HG03108 (cell line): ENCODE measurements at regions not wholly inside any gene's neighbourhood (a gene's known extent, or its start where the extent isn't known, plus 50 kb on each side); places are given as distances from the start of the nearest gene placed in this dataset.
"Not testable (repeated sequence)": the region's sequence is repeated elsewhere in the genome, so short reads cannot be mapped to it uniquely, and the experiment has no call there.

Experiments
- ATAC-seq: cut with Tn5 transposase; IDR thresholded peaks from one replicate; pipeline ENCODE4 v1.9.1; 2021; ENCODE audit warnings: moderate library complexity; ENCODE audit not compliant: unreplicated experiment

DNA sequence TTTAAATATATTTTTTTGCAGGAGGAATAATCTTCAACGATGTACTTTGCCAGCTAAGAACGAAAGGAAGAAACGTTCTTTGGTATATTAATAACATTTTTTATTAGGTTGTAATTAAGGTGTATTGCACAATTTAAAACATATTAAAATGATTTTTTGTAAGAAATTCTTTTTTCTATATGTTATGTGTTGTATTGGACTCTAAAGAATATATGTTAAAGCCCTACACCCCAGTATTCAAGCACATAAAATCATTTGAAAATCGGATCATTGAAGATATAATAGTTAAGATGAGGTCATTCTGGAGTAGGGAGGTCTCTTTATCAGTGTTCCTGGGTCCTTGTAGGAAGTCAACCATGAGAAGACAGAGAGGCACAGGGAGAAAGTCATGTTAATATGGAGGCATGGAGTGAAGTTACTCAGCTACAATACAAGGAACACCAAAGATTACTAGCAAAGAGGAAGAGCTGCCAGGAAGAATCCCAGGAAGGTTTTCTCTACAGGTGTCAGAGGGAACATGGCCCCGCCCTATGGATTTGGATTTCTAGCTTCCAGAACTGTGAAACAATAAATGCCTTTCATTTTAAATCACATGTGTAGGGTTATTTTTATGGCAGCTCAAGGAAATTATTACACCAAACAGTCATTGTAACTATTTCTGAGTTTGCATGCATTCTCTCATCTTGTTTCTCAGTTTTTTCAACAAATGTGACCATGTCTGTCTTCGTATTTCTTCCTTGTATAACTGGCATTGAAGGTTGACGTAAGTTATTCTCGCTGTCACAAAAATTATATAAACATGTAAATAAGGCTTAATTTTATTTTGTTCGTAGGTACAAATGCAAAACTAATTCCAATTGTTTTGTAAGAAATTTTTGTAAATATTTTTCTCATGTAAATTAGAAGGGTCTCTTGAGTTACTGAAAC, 75.4 kb upstream of the VPREB1 start:
- ATAC-seq = no peak

DNA sequence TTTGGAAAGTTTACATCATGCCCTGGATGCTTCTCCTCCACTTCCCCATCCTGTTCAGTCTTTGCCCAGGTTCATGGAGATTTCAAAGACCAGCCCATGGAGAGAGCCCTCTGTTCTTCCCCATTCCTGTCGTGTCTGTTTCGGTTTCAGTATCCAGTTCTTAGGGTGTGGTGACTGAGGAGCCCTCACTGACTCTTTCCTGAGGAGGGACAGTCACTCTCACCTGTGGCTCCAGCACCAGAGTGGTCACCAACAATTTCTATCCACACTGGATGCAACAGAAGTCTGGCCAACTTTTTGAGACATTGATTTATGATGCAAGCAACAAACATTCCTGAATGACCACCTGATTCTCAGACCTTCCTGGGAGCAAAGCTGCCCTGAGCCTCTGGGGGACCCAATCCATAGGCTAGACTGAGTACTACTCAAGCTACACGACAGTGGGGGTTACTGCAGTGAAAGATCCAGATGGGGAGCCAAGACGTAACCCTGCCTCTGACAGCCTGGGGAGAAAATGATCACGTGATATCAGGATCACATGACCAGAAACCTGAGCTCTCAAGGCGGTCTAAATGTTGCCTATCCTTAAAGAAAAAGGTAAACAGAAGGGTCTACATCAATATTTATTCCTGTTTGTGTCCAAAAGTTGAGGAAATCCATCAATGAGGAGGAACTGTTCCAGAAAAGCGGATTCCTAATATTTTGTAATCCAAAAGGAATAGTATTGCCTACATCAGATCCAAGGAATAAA, 76.2 kb upstream of the VPREB1 start:
- ATAC-seq = peak; percentile 20

DNA sequence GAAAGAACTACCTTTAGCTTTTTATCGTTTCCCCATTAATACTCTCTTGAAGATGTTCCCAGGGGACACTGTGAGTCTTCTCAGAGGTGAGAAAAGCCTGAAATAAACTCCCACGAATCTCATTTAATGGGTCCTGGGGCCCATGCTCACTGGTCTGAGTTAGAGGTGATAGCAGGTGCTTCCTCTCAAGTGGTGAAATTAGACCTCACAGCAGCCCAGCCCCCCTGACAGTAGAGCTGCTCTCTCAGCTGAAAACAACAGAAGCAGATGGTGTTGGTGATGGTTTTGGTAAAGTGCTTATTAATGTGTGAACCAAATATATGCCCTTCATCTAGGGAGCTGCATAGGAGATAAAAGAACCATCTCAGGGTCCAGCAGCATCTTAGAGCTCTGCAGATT, 76.8 kb upstream of the VPREB1 start:
- peak; percentile 77 for ATAC-seq

- no peak for ATAC-seq
These were observed 77.5 kb upstream of the VPREB1 start for GRCh38 chr22:22166941-22167713.

DNA sequence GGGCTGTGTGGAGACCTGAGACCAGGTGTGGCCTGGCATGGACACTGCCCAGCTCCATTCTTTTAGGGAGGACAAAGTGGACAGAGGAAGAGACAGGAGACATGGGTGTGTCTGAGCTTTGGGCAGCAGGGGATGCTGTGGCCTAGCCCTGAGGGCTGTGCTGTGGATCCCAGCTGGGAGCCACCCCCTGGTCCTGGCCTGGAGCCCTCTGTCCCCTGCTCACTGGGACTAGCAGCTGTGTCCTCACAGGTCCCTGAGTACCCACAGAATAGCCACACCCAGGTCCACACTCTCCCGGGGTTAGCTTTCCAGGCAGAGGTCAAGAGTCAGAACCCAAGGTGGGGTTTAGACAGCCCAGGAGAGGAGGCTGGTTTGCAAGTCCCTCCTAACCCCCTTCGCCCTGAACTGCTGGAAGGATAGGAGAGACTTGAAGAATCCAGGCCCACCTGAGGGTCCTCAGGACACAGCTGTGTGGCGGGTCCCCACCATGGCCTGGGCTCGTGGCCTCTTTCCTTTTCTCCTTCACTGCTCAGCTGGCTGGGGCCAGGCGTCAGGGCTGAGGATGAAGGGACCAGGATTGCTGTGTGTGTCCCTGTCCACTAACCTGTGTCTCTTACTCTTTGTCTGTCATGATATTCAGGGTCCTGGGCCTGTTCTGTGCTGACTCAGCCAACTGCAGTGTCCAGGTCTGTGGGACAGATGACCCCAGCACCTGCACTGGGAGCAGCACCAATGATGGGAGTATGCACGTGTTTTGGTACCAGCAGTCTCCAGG, 78.5 kb upstream of the VPREB1 start:
- ATAC-seq = no peak

GRCh38 chr22:22164541-22165272, 79.9 kb upstream of the VPREB1 start:
- no peak for ATAC-seq

DNA sequence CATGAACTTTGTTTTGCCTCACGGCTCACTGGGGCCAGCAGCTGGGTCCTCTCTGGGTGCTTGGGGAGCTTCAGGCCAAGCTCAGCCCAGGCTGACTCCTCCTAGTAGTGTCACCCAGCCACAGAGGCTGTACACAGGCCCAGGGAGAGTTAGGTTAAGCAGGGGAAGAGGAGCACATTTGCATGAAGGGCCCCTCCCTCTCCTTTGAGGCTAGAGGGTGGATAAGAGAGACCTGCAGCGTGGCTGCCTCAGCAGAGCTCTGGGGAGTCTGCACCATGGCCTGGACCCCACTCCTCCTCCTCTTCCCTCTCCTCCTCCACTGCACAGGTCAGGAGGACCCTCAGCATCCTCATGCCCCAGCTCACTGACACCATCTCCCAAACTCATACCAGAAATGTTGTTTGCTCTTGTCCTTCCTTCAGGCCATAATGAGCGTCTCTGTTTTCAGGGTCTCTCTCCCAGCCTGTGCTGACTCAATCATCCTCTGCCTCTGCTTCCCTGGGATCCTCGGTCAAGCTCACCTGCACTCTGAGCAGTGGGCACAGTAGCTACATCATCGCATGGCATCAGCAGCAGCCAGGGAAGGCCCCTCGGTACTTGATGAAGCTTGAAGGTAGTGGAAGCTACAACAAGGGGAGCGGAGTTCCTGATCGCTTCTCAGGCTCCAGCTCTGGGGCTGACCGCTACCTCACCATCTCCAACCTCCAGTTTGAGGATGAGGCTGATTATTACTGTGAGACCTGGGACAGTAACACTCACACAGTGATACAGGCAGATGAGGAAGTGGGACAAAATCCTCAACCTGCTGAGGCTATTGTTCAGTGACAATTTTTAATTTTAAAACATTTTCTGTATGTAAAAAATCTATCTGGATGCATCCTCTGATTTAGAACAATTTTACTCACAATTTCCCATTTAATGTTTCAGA, 82.4 kb upstream of the VPREB1 start:
- ATAC-seq = peak; percentile 72

DNA sequence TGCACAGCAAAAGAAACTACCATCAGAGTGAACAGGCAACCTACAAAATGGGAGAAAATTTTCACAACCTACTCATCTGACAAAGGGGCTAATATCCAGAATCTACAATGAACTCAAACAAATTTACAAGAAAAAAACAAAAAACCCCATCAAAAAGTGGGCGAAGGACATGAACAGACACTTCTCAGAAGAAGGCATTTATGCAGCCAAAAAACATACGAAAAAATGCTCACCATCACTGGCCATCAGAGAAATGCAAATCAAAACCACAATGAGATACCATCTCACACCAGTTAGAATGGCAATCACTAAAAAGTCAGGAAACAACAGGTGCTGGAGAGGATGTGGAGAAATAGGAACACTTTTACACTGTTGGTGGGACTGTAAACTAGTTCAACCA, 83.8 kb upstream of the VPREB1 start:
- not testable (repeated sequence) for ATAC-seq

DNA sequence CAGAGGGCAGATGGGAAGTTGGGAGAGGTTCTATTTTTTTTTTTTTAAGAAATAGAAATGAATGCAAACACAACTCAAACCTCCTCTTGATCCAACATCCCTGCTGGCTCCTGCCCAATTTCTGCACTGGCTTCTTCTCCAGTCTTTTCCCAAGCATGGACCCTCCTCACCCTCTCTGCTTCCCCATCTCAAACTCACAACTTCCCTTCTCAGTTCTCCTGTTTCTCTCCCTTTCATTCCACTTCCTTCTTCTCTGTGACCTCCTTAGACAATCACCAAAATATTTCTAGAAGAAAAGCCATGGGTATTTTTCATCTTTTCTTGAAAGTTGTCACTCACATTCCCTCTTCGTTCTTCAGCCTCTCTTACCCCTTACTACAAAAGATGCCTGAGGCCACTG, 85.2 kb upstream of the VPREB1 start:
- ATAC-seq = no peak

DNA sequence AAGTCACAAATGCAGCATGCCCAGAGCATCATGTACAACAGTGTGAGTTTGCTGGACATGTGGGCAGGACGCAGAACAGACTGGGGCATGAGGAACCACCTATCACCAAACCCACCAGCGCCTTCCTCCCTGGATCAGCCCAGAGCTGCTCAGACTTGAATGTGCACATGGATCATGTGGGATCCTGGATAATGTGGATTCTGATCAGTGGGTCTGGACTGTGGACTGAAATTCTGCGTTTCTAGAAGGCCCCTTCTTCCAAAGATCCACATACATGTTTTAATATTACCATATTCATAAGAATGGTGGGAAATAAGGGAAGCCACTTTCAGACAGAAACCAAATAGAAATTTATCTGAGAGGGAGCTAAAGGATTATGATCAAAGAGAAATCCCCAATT, 85.6 kb upstream of the VPREB1 start:
- ATAC-seq = no peak

GRCh38 chr22:22158207-22158816, 86.3 kb upstream of the VPREB1 start:
- ATAC-seq = no peak

DNA sequence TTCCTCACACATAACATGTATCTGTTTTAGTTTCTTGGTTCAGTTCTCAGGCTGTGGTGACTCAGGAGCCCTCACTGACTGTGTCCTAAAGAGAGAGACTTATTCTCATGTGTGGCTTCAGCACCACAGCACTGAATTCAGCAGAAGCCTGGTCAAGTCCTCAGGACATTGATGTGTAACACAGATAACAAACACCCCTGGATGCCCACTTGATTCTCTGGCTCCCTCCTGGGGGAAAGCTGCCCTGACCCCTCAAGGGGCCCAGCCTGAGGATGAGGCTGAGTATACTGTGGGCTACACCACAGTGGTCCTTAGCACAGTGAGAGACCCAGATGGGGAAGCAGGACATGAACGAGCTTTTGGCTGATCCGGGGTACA, 87.2 kb upstream of the VPREB1 start:
- peak; percentile 15 for ATAC-seq

DNA sequence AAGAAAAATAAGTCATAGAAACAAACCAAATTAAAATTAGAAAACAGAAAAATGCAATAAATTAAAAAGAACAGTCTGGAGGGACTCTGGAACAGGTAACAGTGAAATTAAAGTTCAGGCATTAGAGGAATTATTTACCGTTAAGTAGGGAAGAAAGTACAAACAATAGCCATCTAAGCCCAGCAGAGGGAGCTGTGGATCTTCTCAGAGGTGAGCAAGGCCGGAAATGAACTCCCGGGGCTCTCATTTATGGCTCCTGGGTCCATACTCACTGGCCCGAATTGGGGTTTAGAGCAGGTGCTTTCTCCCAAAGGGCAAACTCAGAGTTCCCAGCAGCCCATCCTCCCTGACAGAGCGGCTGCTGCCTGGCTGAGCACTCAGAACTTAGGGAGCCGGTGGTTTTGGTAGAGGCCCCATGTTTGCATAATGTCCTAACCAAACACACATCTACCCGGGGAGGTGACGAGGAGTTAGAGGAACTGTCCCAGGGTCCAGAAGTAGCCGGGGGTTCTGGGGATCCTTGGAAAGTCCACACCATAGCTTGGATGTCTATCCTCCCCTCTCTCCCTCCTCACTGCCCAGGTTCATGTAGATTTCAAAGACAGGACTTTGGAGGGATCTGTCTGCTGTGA, 87.8 kb upstream of the VPREB1 start:
- peak; percentile 70 for ATAC-seq

DNA sequence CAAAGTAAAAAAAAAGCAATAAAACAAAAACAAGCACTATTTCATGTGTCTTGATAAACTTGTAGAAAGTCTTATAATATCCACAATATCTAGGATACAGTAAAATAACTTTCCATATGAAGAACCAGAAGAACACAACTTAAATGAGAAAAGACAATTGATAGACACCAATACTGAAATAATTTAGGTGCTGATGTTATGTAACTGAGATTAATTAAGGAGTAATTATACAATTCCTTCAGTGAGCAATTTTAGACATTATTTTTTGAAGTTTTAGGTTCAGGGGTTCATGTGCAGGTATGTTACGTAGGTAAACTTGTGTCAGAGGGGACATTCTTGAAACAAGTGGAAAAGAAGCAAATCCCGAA, 88.3 kb upstream of the VPREB1 start:
- ATAC-seq = no peak

- ATAC-seq = no peak
These were observed 89.0 kb upstream of the VPREB1 start for GRCh38 chr22:22155607-22156006.

- ATAC-seq = no peak
These were observed 89.4 kb upstream of the VPREB1 start for GRCh38 chr22:22155146-22155545.

DNA sequence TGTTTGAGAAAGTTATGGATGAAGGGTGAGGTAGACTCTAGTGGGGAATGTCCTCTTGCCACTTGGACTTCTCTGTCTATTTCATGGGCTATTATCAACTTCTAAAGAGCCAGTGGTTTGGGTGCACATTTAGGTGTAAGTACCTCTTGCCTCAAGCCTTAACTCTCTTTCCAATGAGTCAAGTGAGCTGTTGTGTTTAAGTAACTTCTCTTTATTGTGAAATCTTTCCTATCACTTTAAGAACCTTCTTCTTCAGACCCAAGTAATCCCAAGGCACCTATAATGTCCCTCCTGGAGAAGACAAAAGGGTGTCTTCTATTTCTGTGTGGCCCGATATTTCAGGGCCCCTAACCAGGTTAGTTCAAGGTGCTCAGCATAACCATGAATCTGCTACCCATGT, 90.5 kb upstream of the VPREB1 start:
- no peak for ATAC-seq

GRCh38 chr22:22151308-22151707, 93.3 kb upstream of the VPREB1 start:
- ATAC-seq = no peak
